ENCODE measurements at regions not wholly inside any gene's neighbourhood (a gene's known extent, or its start where the extent isn't known, plus 50 kb on each side); places are given as distances from the start of the nearest gene placed in this dataset.

GRCh38 chr1:231104917-231105316 lies 56.9 kb upstream of the TRIM67 start:
- TF ChIP-seq CTCF (IDR thresholded peaks at IDR 0.05; ENCODE audit: borderline replicate concordance, extremely low read depth, low read length, poor library complexity, severe bottlenecking) = no peak
- no peak for TF ChIP-seq EZH2 (IDR thresholded peaks at IDR 0.05; ENCODE audit: borderline replicate concordance, low read depth, low read length, severe bottlenecking)

Measured in DND-41 (cell line).